8988T (cell line): ENCODE measurements at regions not wholly inside any gene's neighbourhood (a gene's known extent, or its start where the extent isn't known, plus 50 kb on each side); places are given as distances from the start of the nearest gene placed in this dataset.

Experiments
- DNase-seq: peaks from one replicate; pipeline ENCODE4 v3.0.0; 2011

GRCh38 chr14:51481643-51482042 is 170.1 kb upstream of the FRMD6 start:
- DNase-seq, result no peak

- no peak for DNase-seq
Observed at GRCh38 chr14:51482102-51482501, 169.6 kb upstream of the FRMD6 start.

- no peak for DNase-seq
Observed at GRCh38 chr14:51484485-51484884, 167.2 kb upstream of the FRMD6 start.

GRCh38 chr14:51485733-51486132 is 166.0 kb upstream of the FRMD6 start:
- DNase-seq, result no peak

GRCh38 chr14:51487848-51488247 is 163.9 kb upstream of the FRMD6 start:
- DNase-seq, result no peak

GRCh38 chr14:51488569-51489220 is 163.0 kb upstream of the FRMD6 start:
- no peak for DNase-seq

GRCh38 chr14:51490205-51490604 is 161.5 kb upstream of the FRMD6 start:
- no peak for DNase-seq

- DNase-seq, result no peak
Observed at GRCh38 chr14:51491036-51491545, 160.6 kb upstream of the FRMD6 start.

GRCh38 chr14:51491776-51492175 is 159.9 kb upstream of the FRMD6 start:
- DNase-seq, result no peak

GRCh38 chr14:51495319-51495718 is 156.4 kb upstream of the FRMD6 start:
- no peak for DNase-seq

GRCh38 chr14:51498411-51499227 is 153.1 kb upstream of the FRMD6 start:
- DNase-seq, result no peak

- DNase-seq, result no peak
Observed at GRCh38 chr14:51500776-51501175, 150.9 kb upstream of the FRMD6 start.

- DNase-seq, result no peak
Observed at GRCh38 chr14:51501746-51502145, 150.0 kb upstream of the FRMD6 start.

- no peak for DNase-seq
Observed at GRCh38 chr14:51504669-51505068, 147.0 kb upstream of the FRMD6 start.

GRCh38 chr14:51507511-51507905 is 144.2 kb upstream of the FRMD6 start:
- no peak for DNase-seq

- no peak for DNase-seq
Observed at GRCh38 chr14:51507906-51508511, 143.7 kb upstream of the FRMD6 start.

- no peak for DNase-seq
Observed at GRCh38 chr14:51511265-51511664, 140.4 kb upstream of the FRMD6 start.

GRCh38 chr14:51512316-51512715 is 139.4 kb upstream of the FRMD6 start:
- DNase-seq, result no peak

- no peak for DNase-seq
Observed at GRCh38 chr14:51513281-51513680, 138.4 kb upstream of the FRMD6 start.

GRCh38 chr14:51513933-51514332 is 137.8 kb upstream of the FRMD6 start:
- DNase-seq, result no peak

- no peak for DNase-seq
Observed at GRCh38 chr14:51515611-51516010, 136.1 kb upstream of the FRMD6 start.

GRCh38 chr14:51516706-51517395 is 134.9 kb upstream of the FRMD6 start:
- no peak for DNase-seq

GRCh38 chr14:51518280-51518679 is 133.4 kb upstream of the FRMD6 start:
- DNase-seq, result no peak
